GM10248 (cell line): ENCODE measurements at regions not wholly inside any gene's neighbourhood (a gene's known extent, or its start where the extent isn't known, plus 50 kb on each side); places are given as distances from the start of the nearest gene placed in this dataset.

Source experiments
- CTCF ChIA-PET: fragments of 300-600 bp; sonication (Branson Sonifier 250); formaldehyde crosslinking; extraction: SDS; loops from one replicate; lab custom pipeline; 2021; ENCODE audit warnings: antibody characterized with exemption; lab: Yijun Ruan, JAX
- POLR2A ChIA-PET: fragments of 350-650 bp; sonication (Branson Sonifier 250); formaldehyde crosslinking; extraction: SDS; loops from one replicate; lab custom pipeline; 2020; ENCODE audit warnings: antibody characterized with exemption; lab: Yijun Ruan, JAX
- DNase-seq: peaks from one replicate; pipeline ENCODE4 v3.0.0; 2012; ENCODE audit errors: extremely low spot score
- TF ChIP-seq, protein P1 (sequence below): IDR thresholded peaks from 2 replicates; pipeline ENCODE4 v1.5.1; 2012; ENCODE audit warnings: mild to moderate bottlenecking, low read depth; ENCODE audit errors: extremely low read depth, missing control alignments, control extremely low read depth

GRCh38 chr4:58961925-58962324 is 1851.7 kb upstream of the IGFBP7 start:
- TF ChIP-seq, protein P1, sequence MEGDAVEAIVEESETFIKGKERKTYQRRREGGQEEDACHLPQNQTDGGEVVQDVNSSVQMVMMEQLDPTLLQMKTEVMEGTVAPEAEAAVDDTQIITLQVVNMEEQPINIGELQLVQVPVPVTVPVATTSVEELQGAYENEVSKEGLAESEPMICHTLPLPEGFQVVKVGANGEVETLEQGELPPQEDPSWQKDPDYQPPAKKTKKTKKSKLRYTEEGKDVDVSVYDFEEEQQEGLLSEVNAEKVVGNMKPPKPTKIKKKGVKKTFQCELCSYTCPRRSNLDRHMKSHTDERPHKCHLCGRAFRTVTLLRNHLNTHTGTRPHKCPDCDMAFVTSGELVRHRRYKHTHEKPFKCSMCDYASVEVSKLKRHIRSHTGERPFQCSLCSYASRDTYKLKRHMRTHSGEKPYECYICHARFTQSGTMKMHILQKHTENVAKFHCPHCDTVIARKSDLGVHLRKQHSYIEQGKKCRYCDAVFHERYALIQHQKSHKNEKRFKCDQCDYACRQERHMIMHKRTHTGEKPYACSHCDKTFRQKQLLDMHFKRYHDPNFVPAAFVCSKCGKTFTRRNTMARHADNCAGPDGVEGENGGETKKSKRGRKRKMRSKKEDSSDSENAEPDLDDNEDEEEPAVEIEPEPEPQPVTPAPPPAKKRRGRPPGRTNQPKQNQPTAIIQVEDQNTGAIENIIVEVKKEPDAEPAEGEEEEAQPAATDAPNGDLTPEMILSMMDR = no peak
- no peak for DNase-seq
- CTCF ChIA-PET = interaction anchor here (1.5 kb wide), 1 partner anchor 15 kb away, joined by 3 read pairs; no protein-coding TSS in a partner anchor
- POLR2A ChIA-PET = no interaction called here

DNA sequence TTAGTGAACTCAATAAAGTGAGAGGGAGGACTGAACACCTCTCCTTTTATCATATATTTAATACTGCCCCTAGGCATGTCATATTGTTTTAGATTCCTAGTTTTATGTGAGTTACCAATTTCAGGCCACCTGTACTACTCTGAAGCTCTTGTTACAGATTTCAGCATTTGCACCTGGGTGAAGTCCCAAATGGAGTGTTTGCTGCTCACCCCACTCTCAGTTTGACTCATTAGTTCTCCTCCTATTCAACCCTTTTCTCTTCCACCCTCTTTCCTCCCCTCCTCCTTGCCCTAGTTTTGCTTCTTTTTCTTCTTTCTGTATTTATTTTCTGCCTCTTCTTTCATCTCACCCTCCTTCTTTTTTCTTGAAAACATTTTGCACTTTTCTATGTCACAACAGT is 1852.2 kb upstream of the IGFBP7 start:
- CTCF ChIA-PET = interaction anchor here (1.5 kb wide), 1 partner anchor 15 kb away, joined by 3 read pairs; no protein-coding TSS in a partner anchor
- no peak for DNase-seq
- POLR2A ChIA-PET = no interaction called here
- TF ChIP-seq, protein P1 = no peak

DNA sequence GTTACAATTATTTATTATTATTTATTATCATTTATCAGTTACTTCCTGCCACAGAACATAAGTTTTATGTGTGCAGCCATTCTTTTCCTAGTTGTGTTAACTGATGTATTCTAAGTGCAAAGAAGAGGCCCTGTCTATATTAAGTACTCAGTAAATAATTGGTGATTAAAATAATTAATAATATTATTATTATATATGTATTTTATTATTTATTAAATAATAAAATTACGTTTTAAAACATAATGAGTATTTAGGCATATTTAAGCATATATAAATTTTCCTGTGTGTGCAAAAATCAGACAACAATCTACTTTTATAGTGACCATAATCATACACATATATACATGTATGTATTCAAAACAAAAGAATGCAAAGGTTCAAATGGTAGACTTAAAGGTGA is 1871.6 kb upstream of the IGFBP7 start:
- TF ChIP-seq, protein P1 = no peak
- CTCF ChIA-PET = no interaction called here
- POLR2A ChIA-PET = no interaction called here
- DNase-seq = no peak

DNA sequence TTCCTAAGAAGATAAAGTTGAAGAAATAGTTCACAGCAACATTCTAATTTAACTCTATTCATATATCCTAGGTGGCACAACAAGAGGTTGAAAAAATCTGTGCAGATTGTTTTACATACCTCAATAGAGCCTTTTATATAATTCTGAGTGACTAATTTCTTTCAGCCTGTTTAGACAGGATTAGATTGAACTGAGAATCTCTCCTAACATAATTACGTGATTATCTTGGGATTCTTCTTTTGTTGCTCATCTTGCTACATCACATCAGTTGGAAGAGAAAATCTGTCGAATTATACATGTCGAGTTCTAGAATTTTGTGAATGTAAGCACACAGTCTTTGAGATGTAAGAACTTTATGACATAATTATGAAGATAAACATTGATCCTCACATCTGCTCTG is 1873.7 kb upstream of the IGFBP7 start:
- TF ChIP-seq, protein P1 = no peak
- POLR2A ChIA-PET = no interaction called here
- DNase-seq = no peak
- CTCF ChIA-PET = no interaction called here

DNA sequence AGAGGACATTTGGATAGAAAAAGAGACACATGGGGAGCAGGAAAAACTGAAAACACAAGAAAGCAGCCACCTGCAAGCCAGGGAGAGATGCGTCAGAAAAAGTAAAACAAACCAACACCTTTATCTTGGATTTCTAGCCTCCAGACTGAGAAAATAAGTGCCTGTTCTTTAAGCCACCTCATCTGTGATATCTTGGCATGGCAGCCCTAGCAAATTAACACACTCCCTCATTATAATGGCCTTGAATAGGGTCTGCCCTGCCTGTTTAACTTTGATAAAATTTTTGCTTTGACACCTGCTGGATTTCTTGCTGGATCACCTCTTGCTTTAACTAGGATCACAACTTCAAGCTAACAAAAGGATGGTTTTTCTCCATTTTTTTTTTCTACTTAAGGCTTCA is 1892.0 kb upstream of the IGFBP7 start:
- ChIA-PET CTCF (interaction anchor here (0.6 to 0.8 kb wide), 2 partner anchors 10 to 14 kb away, joined by 3 read pairs; no protein-coding TSS in a partner anchor), POLR2A (no interaction called here)
- TF ChIP-seq, protein P1 = no peak
- DNase-seq = no peak

- CTCF ChIA-PET = interaction anchor here (1.5 kb wide), 1 partner anchor 20 kb away, joined by 3 read pairs; no protein-coding TSS in a partner anchor
- POLR2A ChIA-PET = no interaction called here
These were observed 1914.1 kb upstream of the IGFBP7 start for GRCh38 chr4:59024257-59024656.

More at GRCh38 chr4:59024257-59024656, 1914.1 kb upstream of the IGFBP7 start:
- DNase-seq = no peak
- TF ChIP-seq, protein P1 = no peak
